SJCRH30 (cell line): ENCODE measurements at regions not wholly inside any gene's neighbourhood (a gene's known extent, or its start where the extent isn't known, plus 50 kb on each side); places are given as distances from the start of the nearest gene placed in this dataset.

ENCODE experiments used
- DNase-seq, 2 experiments: peaks; one replicate each; pipeline ENCODE4 v3.0.0-alpha.2; 2015 to 2020
- H3K27ac ChIP-seq: fragments of 250-450 bp; sonication (Bioruptor Pico); 2 replicates; pipeline ENCODE4 v1.5.1; 2020; ENCODE audit warnings: mild to moderate bottlenecking, moderate library complexity
- H3K27me3 ChIP-seq: fragments of 250-450 bp; sonication (Bioruptor Pico); 2 replicates; pipeline ENCODE4 v1.5.1; 2020; ENCODE audit warnings: mild to moderate bottlenecking, moderate library complexity
- H3K36me3 ChIP-seq: fragments of 250-450 bp; sonication (Bioruptor Pico); 2 replicates; pipeline ENCODE4 v1.5.1; 2020; ENCODE audit warnings: mild to moderate bottlenecking, moderate library complexity
- H3K4me1 ChIP-seq: fragments of 250-450 bp; sonication (Bioruptor Pico); 2 replicates; pipeline ENCODE4 v1.5.1; 2020; ENCODE audit warnings: mild to moderate bottlenecking, moderate library complexity
- H3K4me3 ChIP-seq: fragments of 250-450 bp; sonication (Bioruptor Pico); 2 replicates; pipeline ENCODE4 v1.5.1; 2020; ENCODE audit warnings: mild to moderate bottlenecking, moderate library complexity
- H3K9me3 ChIP-seq: fragments of 250-450 bp; sonication (Bioruptor Pico); replicated peaks from 2 replicates; pipeline ENCODE4 v1.5.1; 2020; ENCODE audit warnings: mild to moderate bottlenecking, moderate library complexity

DNA sequence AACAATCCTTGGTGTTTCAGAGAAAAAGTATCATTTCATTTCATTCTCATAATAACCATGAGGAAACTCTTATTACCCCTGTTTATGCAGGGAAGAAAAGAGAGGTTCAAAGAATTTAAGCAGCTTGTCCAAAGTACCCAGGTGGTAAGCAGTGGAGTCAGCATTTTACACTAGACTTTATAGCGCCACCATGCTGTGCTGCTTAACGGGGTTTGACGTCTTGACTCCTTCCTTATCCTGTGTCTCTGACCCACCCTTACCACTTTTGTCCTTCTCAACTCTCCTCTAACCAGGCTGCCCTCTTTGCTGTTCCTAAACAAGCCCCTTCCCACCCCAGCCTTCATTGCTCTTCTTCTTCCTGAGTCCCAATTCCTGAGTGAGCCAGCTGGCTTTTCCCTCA, 117.0 kb upstream of the AHR start:
- Histone ChIP-seq H3K4me1 (no peaks in the 10 kb centered on the region), H3K36me3 (no peaks in the 10 kb centered on the region), H3K9me3 (no peaks in the 10 kb centered on the region; the same call in 1 of the 2 replicates), H3K27ac (no peak overlapping the region), H3K27me3 (no peaks in the 10 kb centered on the region), H3K4me3 (no peak overlapping the region)
- DNase-seq: no peak

DNA sequence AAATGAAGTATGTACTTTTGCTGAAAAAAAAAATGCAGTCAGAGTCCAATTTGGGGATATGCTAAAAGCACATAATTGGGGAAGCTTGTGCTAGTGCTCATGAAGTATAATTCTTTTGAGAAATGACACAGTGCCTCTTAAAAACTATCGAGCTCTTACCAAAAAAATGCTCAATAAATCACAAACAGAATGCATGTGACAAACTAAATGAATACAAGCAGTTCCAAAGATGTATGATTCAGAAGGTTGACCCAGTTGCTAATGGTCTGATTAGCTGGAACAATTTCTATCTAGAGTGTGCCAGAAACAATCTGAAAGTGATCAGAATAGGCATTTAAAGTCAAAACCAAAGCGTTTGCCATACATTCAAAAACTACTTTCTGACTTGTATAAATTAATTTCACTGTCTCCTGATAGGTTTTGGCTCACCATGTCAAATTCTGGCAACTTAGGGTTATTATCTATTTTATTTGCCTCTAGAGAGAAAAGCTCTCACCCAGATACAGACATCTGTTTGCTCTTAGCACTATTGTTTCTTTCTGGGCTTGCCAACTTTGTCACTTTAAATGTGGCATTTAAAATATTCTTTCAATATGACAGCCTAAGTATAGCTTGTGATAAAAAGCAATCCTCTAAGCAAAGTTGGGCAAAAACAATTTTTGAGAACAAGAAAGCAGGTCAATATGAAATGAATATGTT, 114.7 kb upstream of the AHR start:
- no peaks in the 10 kb centered on the region for H3K4me1 ChIP-seq
- no peak overlapping the region for H3K4me3 ChIP-seq
- H3K36me3 ChIP-seq: no peaks in the 10 kb centered on the region
- H3K27ac ChIP-seq: no peak overlapping the region
- H3K27me3 ChIP-seq: no peaks in the 10 kb centered on the region
- no peak for DNase-seq
- no peaks in the 10 kb centered on the region for H3K9me3 ChIP-seq

DNA sequence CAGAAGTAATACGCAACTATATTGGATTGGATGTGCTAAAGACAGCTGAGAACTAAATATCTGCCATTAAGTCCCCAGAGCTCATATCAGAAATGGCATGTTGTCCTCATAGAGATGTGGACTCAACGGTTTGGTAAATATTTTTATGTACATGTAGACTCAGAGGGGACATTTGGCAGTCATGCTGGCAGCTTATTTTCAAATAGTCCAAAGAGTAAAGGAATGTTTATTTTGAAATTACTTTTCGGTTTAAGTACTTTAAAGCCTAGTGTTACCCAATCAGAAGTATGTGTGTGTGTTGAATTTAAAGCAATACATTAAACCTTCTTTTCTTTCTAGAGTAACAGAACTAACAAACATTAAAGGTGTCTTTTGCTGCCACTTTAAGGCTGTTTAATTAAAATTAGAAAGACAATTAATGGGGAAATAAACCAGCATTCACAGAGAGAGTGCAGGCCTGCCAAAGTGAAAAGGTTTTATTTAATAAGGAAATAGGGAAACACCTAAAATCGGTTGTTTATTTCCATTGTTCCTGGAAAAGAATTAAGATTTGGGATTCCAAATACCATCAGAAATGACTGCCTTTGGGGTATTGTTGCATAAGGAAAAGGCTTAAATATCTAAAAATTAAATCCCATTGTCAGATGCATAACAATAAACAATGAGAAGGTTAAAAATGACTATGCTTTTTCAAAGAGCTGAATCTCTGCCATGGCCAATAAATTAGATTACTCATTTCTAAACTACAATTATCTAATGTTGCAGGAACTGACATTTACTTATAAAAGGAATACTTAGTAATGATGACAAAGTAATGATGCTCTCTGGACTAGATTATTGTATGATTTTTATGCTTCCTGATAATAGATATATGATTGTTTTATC, 113.4 kb upstream of the AHR start:
- no peak for DNase-seq

DNA sequence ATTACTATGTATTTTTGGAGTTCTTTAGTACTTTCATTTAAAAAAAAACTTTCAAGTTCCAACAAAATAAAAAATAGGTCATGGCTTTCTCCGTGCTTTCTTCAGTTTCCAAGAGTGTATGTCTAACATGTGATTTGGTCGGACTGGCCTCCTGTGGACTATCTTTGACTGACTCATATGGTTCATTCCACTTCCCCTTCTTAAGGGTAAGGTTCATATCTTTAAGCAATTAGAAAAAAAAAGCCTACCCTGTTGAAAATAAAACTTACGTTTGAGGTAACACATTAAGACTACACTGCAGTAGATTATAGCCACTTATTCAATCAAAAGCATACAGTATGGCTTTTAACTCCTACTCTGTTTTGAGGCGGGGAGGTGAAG, 112.8 kb upstream of the AHR start:
- no peak overlapping the region for H3K4me3 ChIP-seq
- H3K27me3 ChIP-seq: no peaks in the 10 kb centered on the region
- no peak for DNase-seq
- H3K27ac ChIP-seq: no peak overlapping the region
- H3K4me1 ChIP-seq: no peaks in the 10 kb centered on the region
- H3K9me3 ChIP-seq: no peaks in the 10 kb centered on the region
- no peaks in the 10 kb centered on the region for H3K36me3 ChIP-seq

More for the DNA sequence above, 113.4 kb upstream of the AHR start:
- Histone ChIP-seq H3K27me3 (no peaks in the 10 kb centered on the region), H3K36me3 (no peaks in the 10 kb centered on the region), H3K9me3 (no peaks in the 10 kb centered on the region), H3K4me3 (no peak overlapping the region), H3K27ac (no peak overlapping the region), H3K4me1 (no peaks in the 10 kb centered on the region)

DNA sequence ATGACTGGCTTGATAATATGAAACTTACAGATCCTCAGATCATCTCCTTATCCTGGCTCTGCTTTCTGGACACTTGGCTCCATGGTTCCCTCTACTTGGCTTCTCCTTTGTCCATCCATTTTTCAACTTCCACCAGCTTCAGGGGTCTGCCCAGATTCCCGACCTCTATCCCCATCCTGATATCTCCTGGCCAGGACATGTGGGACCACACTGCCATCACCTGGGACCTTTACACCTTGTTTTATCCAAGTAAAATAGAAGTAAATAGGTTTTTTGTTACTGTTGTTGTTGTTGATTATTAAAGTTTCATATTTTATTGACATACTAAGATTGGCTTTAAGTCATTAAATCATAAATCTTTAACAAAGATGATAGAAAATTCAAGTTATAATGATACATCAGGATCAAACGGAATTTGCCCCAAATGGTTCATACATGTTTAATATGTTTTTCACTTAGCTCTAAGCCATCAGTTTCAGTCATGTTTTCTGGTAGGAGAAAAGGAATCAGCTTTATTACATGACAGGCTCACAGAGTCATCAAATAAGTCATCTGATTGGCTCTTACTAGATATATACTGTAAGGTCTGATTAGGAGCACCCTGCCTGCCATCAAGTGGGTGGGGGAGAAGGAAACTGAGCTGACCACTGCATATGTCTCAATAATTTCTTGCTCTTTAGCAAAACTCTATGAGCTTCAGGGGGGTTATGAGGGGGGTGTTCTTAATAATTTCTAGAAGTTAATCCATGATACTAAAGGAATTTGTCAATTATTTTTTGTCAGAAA, 111.5 kb upstream of the AHR start:
- Histone ChIP-seq H3K4me1 (no peaks in the 10 kb centered on the region), H3K27ac (no peak overlapping the region), H3K27me3 (no peaks in the 10 kb centered on the region), H3K4me3 (no peak overlapping the region), H3K36me3 (no peaks in the 10 kb centered on the region), H3K9me3 (no peaks in the 10 kb centered on the region)
- no peak for DNase-seq

DNA sequence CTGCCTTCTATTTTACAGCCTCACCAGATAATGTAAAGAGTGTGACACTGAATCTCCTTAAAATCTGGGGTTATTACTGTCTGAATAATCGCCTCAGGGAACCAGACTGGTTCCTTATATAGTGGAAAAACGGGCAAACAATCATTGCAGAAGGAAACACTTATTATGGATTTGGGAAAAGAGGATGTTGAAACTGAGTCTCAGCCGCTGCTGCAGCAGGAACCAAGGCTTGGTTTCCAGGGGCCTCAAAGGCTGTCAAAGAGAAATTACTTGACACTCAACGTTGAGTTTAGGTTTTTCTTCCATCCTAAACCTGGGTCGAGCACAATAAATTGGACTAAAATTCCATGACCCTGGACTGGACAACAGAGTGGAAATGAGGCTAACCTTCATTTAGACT, 103.8 kb upstream of the AHR start:
- no peak for DNase-seq
- no peaks in the 10 kb centered on the region for H3K36me3 ChIP-seq

DNA sequence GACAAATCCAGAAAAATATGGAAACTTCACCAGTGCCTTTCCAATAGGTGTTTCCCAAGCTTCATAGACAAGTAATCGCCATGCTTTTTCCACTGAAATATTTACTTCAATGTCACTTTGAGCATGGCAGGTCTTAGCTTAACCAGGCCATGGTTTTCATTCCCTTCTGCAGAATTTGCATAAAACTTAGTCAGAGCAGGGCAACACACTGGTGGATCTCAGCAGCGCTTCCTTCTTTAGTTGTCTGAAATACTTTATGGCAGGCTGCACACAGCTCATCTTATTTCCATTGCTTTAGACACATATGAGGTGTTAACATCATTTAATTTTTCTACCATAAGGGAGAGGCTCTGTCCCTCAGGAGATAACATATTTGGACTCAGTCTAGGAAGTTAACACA, 102.9 kb upstream of the AHR start:
- H3K27me3 ChIP-seq: no peaks in the 10 kb centered on the region
- no peak overlapping the region for H3K4me3 ChIP-seq
- H3K27ac ChIP-seq: no peak overlapping the region
- DNase-seq: no peak
- H3K4me1 ChIP-seq: no peaks in the 10 kb centered on the region
- no peaks in the 10 kb centered on the region for H3K36me3 ChIP-seq
- no peaks in the 10 kb centered on the region for H3K9me3 ChIP-seq

More for the DNA sequence above, 103.8 kb upstream of the AHR start:
- Histone ChIP-seq H3K27me3 (no peaks in the 10 kb centered on the region), H3K4me3 (no peak overlapping the region), H3K9me3 (no peaks in the 10 kb centered on the region), H3K4me1 (no peaks in the 10 kb centered on the region), H3K27ac (no peak overlapping the region)

DNA sequence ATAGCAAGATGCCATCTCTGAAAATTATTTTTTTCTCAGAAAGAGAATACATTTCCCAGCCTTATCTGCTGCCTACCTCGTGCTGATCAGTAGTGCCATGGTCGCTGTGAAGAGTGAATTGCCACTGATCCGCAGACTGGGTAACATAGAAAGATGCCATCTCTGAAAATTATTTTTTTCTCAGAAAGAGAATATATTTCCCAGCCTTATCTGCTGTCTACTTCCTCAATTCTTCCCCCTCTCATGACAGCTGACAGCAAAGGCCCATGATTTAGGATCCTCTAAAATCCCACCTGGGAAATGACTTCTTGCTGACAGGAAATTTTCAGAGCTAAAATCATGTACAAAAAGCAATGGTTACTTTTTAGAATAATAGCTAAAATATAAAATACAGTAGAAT, 92.5 kb upstream of the AHR start:
- no peak overlapping the region for H3K27ac ChIP-seq
- H3K27me3 ChIP-seq: no peaks in the 10 kb centered on the region
- no peak for DNase-seq
- no peaks in the 10 kb centered on the region for H3K36me3 ChIP-seq
- no peaks in the 10 kb centered on the region for H3K9me3 ChIP-seq
- H3K4me1 ChIP-seq: peaks cover 11% of the 10 kb centered on the region
- H3K4me3 ChIP-seq: no peak overlapping the region

DNA sequence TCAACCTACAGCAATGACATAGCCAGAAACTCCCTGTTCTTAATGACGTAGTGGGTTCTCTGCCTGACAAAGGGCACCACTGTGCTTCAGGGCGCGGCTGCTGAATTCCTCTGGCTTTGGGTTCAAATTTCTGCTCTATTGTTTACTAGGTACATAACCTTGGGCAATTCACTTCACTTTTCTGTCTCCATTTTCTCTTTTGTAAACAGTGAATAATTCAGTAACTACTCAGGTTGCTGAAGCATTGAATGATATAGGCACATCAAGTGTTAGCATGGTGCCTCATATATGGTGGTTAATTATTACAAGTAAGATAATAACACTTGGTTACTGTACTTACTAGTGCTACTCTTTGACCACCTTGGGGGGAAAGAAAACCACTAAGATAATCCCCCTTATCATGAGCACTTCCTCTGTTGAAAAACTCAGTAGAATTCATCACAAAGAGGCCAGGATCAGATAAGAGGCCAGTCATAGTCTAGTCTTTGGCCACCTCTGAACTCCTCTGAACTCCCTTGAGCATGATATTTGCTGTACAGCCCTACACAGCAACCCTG, 92.0 kb upstream of the AHR start:
- DNase-seq: peak; percentile 25 to 66
- H3K4me3 ChIP-seq: no peak overlapping the region
- no peaks in the 10 kb centered on the region for H3K27me3 ChIP-seq

DNA sequence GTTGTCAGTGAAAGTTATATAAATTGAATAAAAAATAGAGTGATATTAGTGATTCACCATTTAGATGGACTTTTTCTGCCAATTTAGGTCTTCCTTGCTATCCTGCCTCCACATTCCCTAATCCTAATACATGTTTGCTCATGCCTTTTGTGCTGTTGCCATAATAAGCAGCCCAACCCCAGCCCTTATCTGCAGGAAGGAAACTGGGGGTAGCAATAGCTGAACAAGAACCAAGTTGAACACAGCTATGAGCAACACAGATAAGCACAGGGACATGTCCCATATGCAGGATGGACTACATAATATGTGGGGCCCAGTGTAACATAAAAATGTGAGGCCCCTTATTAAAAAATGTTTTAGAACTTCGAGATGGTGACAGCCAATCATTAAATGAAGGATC, 91.2 kb upstream of the AHR start:
- Histone ChIP-seq H3K4me1 (peaks cover 12% of the 10 kb centered on the region), H3K27ac (no peak overlapping the region), H3K4me3 (no peak overlapping the region), H3K36me3 (no peaks in the 10 kb centered on the region), H3K27me3 (no peaks in the 10 kb centered on the region), H3K9me3 (no peaks in the 10 kb centered on the region)
- DNase-seq: no peak

More for the DNA sequence above, 92.0 kb upstream of the AHR start:
- Histone ChIP-seq H3K36me3 (no peaks in the 10 kb centered on the region), H3K27ac (no peak overlapping the region), H3K4me1 (peaks cover 11% of the 10 kb centered on the region), H3K9me3 (no peaks in the 10 kb centered on the region)

DNA sequence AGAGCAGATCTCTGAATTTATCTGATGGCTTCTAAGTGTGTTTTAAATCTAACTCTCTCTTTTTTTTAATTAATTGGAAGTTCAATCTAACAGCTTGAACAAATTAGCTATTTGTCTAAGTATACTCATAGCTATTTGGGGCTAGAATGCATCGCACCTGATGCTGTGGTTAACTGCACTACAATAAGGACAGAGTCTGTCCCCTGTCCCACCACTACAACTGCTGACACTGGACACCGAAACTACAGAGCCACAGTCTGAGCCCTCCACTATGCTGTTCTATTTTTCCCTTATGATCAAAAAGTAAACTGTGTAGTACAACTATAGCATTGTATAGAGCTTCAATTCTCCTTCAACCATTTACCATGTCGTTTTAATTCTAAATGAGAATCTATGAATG, 89.4 kb upstream of the AHR start:
- Histone ChIP-seq H3K36me3 (no peaks in the 10 kb centered on the region), H3K27me3 (no peaks in the 10 kb centered on the region), H3K4me3 (no peak overlapping the region), H3K27ac (no peak overlapping the region), H3K4me1 (peaks cover 18% of the 10 kb centered on the region), H3K9me3 (no peaks in the 10 kb centered on the region)
- DNase-seq: no peak

DNA sequence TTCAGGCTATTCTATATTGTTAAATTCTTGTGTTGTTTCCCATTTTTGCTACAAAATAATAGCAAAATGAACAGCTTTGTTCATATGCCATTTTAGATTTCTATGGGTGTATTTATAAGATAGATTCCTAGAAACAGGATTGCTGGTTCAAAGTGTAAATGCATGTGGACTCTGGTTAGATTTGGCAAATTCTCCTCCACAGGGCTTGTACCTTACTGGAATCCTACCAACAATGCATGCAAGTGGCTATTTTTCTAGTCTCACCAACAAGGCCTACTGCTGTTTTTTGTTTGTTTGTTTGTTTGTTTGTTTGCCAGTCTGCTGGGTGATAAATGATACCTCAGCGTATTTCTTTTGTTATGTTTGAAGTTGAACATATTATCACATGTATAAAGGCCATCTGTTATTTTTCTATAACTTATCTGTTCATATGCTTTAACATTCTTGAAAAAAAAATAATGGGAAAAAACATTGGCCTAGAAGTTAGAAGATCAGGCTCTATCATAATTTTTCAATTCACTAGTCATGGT, 87.1 kb upstream of the AHR start:
- no peak for DNase-seq
- H3K36me3 ChIP-seq: no peaks in the 10 kb centered on the region
- H3K4me3 ChIP-seq: no peak overlapping the region
- H3K4me1 ChIP-seq: peaks cover 13% of the 10 kb centered on the region
- H3K27me3 ChIP-seq: no peaks in the 10 kb centered on the region
- no peak overlapping the region for H3K27ac ChIP-seq
- 0 out of 2 replicates have a peak, but pooled peaks cover 2% of the 10 kb centered on the region for H3K9me3 ChIP-seq

DNA sequence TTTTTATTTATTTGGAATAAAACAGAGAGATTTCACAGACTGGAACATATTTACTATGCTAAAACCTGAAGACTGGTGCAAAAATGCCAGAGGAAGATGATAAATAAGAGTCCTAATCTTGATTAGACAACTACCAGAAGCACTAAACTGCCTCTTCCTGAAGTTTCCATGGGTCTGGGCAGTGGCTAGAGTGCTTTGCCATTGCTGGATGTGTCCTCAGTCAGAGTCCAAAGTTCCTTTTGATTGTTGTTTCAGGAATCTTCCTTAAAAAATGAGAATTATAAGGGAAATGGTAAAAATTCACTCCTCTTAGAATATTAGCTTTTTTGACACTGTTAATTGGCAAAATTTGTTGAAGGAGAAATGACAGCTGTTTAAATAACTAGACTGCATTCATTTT, 86.3 kb upstream of the AHR start:
- peaks cover 6% of the 10 kb centered on the region for H3K4me1 ChIP-seq
- no peaks in the 10 kb centered on the region for H3K36me3 ChIP-seq
- 0 out of 2 replicates have a peak, but pooled peaks cover 2% of the 10 kb centered on the region for H3K9me3 ChIP-seq
- DNase-seq: peak in 1 of 2 experiments; percentile 20
- H3K4me3 ChIP-seq: no peak overlapping the region
- H3K27me3 ChIP-seq: no peaks in the 10 kb centered on the region
- H3K27ac ChIP-seq: no peak overlapping the region

DNA sequence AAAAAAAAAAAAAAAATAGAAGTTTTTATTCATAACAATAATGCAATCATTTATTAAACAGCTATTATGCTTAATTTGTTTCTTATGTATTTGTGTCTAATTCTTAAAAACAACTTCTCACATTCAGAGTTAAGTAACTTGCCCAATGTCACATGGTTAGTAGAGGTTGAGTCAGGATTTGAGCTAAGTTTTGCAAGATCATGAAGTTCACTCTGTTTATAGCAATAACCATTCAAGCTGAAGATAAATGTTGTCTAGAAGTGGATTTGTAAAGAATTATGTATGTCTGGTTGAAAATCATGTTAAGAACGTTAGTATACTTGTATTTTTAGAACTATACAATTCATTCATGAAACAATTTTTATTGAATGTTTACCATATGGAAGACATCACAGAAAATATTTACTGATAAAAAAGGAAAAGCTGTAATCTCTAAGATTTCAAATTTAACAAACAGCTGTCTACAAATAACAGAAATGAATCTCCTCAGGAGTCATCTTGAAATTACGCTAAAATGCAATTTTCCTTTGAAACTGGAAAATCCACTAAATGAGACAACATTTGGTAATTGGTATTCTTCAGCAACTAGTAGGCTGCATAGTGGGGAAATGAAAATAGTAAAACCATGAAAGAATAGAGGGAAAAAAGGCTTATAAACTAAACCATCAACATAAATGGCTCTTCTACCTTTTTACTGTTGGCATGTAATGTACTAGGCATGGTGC, 70.5 kb upstream of the AHR start:
- Histone ChIP-seq H3K27ac (no peak overlapping the region), H3K36me3 (no peaks in the 10 kb centered on the region)
- no peak for DNase-seq

More for the DNA sequence above, 70.5 kb upstream of the AHR start:
- no peak overlapping the region for H3K4me3 ChIP-seq
- no peaks in the 10 kb centered on the region for H3K27me3 ChIP-seq
- H3K4me1 ChIP-seq: no peaks in the 10 kb centered on the region
- no peaks in the 10 kb centered on the region; the same call in 1 of the 2 replicates for H3K9me3 ChIP-seq
